Loucy (cell line): ENCODE measurements at regions not wholly inside any gene's neighbourhood (a gene's known extent, or its start where the extent isn't known, plus 50 kb on each side); places are given as distances from the start of the nearest gene placed in this dataset.

Experiments
- H2AFZ ChIP-seq: fragments of 200-600 bp; sonication (generic); 2 replicates; pipeline ENCODE4 v1.6.0; 2016; ENCODE audit warnings: antibody characterized with exemption, mild to moderate bottlenecking, low read length, moderate library complexity
- H3F3A ChIP-seq: fragments of 200-600 bp; 2 replicates; pipeline ENCODE4 v1.6.0; 2016; ENCODE audit warnings: antibody characterized with exemption, low read depth, mild to moderate bottlenecking
- H3K27me3 ChIP-seq: fragments of 200-600 bp; sonication (generic); 2 replicates; pipeline ENCODE4 v1.6.1; 2014; ENCODE audit warnings: low read length, mild to moderate bottlenecking; ENCODE audit not compliant: insufficient read depth, poor library complexity, severe bottlenecking
- H3K36me3 ChIP-seq: fragments of 200-600 bp; sonication (generic); 2 replicates; pipeline ENCODE4 v1.6.1; 2016; ENCODE audit warnings: low read length; ENCODE audit not compliant: insufficient read depth
- H3K4me1 ChIP-seq: fragments of 200-600 bp; sonication (generic); 2 replicates; pipeline ENCODE4 v1.5.1; 2014; ENCODE audit warnings: low read length, mild to moderate bottlenecking; ENCODE audit not compliant: insufficient read depth, poor library complexity, severe bottlenecking
- H3K4me2 ChIP-seq: fragments of 200-600 bp; sonication (generic); 2 replicates; pipeline ENCODE4 v1.6.0; 2014; ENCODE audit warnings: antibody characterized with exemption, low read length, low read depth, mild to moderate bottlenecking; ENCODE audit not compliant: poor library complexity, severe bottlenecking
- H3K4me3 ChIP-seq: fragments of 200-600 bp; sonication (generic); 2 replicates; pipeline ENCODE4 v1.5.1; 2014; ENCODE audit warnings: low read length, mild to moderate bottlenecking, mixed read lengths; ENCODE audit not compliant: poor library complexity, severe bottlenecking
- H3K79me2 ChIP-seq: fragments of 200-600 bp; sonication (generic); 2 replicates; pipeline ENCODE4 v1.6.1; 2014; ENCODE audit warnings: low read length; ENCODE audit not compliant: insufficient read depth
- H3K9ac ChIP-seq: fragments of 200-600 bp; sonication (generic); 2 replicates; pipeline ENCODE4 v1.6.0; 2014; ENCODE audit warnings: mild to moderate bottlenecking, low read depth, low read length, moderate library complexity; ENCODE audit not compliant: poor library complexity, severe bottlenecking
- H3K9me2 ChIP-seq: fragments of 200-600 bp; sonication (generic); replicated peaks from 2 replicates; pipeline ENCODE4 v1.6.1; 2016; ENCODE audit warnings: low read depth, low read length, mixed read lengths
- H3K9me3 ChIP-seq: fragments of 200-600 bp; sonication (generic); 2 replicates; pipeline ENCODE4 v1.6.1; 2014; ENCODE audit warnings: mild to moderate bottlenecking, antibody characterized with exemption, low read length, low read depth; ENCODE audit not compliant: insufficient read depth
- H4K20me1 ChIP-seq: fragments of 200-600 bp; sonication (generic); 2 replicates; pipeline ENCODE4 v1.6.0; 2014; ENCODE audit warnings: antibody characterized with exemption, low read length, mild to moderate bottlenecking; ENCODE audit not compliant: insufficient read depth, poor library complexity, severe bottlenecking
- CTCF ChIP-seq: fragments of 200-600 bp; sonication (generic); conservative IDR thresholded peaks from 2 replicates; pipeline ENCODE4 v1.5.1; 2014; ENCODE audit warnings: mild to moderate bottlenecking, antibody characterized with exemption, low read length
- EZH2phosphoT487 ChIP-seq: fragments of 200-600 bp; IDR thresholded peaks from 2 replicates; pipeline ENCODE4 v1.6.1; 2018; ENCODE audit warnings: antibody characterized with exemption, mild to moderate bottlenecking, moderate library complexity, borderline replicate concordance

- H3K4me1 ChIP-seq = no peaks in the 10 kb centered on the region
Observed at GRCh38 chr7:106482091-106482490, 178.9 kb downstream of the CCDC71L start.

GRCh38 chr7:106480616-106481031, 180.3 kb downstream of the CCDC71L start:
- Histone ChIP-seq H3F3A (no peaks in the 10 kb centered on the region), H2AFZ (no peak overlapping the region), H3K27me3 (no peaks in the 10 kb centered on the region), H3K36me3 (no peaks in the 10 kb centered on the region), H3K79me2 (no peaks in the 10 kb centered on the region), H3K4me1 (no peaks in the 10 kb centered on the region), H3K9ac (no peak overlapping the region), H3K4me2 (no peak overlapping the region), H3K9me3 (no peaks in the 10 kb centered on the region), H3K9me2 (no peaks in the 10 kb centered on the region), H4K20me1 (no peaks in the 10 kb centered on the region), H3K4me3 (no peak overlapping the region)
- TF ChIP-seq EZH2phosphoT487 = no peak
- no peak for TF ChIP-seq CTCF

More at GRCh38 chr7:106482091-106482490, 178.9 kb downstream of the CCDC71L start:
- Histone ChIP-seq H3F3A (no peaks in the 10 kb centered on the region), H3K4me2 (no peak overlapping the region), H4K20me1 (no peaks in the 10 kb centered on the region), H2AFZ (no peak overlapping the region), H3K9me3 (no peaks in the 10 kb centered on the region), H3K9ac (no peak overlapping the region), H3K27me3 (no peaks in the 10 kb centered on the region), H3K36me3 (no peaks in the 10 kb centered on the region), H3K79me2 (no peaks in the 10 kb centered on the region), H3K9me2 (no peaks in the 10 kb centered on the region), H3K4me3 (no peak overlapping the region)
- TF ChIP-seq EZH2phosphoT487 = no peak
- no peak for TF ChIP-seq CTCF

- H4K20me1 ChIP-seq = no peaks in the 10 kb centered on the region
- H3F3A ChIP-seq = no peaks in the 10 kb centered on the region
- no peaks in the 10 kb centered on the region for H3K36me3 ChIP-seq
- TF ChIP-seq EZH2phosphoT487 = no peak
- TF ChIP-seq CTCF = no peak
- H3K9me3 ChIP-seq = no peaks in the 10 kb centered on the region
- H2AFZ ChIP-seq = no peak overlapping the region
- no peaks in the 10 kb centered on the region for H3K4me1 ChIP-seq
- H3K9me2 ChIP-seq = no peaks in the 10 kb centered on the region
- no peaks in the 10 kb centered on the region for H3K27me3 ChIP-seq
- H3K4me3 ChIP-seq = no peak overlapping the region
- H3K4me2 ChIP-seq = no peak overlapping the region
- no peaks in the 10 kb centered on the region for H3K79me2 ChIP-seq
- no peak overlapping the region for H3K9ac ChIP-seq
Observed at GRCh38 chr7:106480161-106480579, 180.8 kb downstream of the CCDC71L start.
